ENCODE measurements at regions not wholly inside any gene's neighbourhood (a gene's known extent, or its start where the extent isn't known, plus 50 kb on each side); places are given as distances from the start of the nearest gene placed in this dataset.

DNA sequence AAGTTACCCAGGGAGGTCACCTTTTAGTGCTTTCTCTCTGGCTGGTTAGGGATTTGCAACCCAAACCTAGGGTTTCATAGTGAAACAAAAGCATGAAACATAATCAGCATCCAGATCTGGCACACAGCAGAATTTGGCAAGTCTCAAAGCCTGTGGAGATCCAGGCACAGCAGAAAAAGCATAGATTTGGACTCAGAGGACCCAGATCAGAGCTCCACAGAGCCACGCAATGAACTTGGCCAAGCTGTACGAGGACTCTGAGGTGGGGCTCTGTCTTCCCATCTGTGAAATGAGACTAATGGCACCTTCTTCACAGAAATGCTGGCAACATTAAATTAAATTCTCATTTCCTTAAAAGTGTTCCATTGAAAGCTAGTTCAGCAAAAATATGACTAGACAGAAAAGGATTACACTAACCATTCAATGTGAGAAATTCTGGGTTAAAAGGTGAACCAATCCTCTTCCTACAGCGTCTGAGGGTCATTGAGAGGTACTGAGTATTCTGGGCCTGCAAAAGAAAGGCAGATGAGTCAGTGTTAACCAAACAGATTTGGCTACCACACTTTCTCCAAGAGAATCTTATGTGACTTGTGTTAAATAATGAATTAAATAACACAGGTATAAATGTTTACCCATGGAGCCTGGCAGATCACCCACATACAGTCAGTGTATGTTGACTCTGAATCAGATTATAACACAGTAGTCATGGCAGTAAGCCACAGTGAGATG is 266.3 kb downstream of the MREG start (continued):
- TF ChIP-seq ZBTB33 (IDR thresholded peaks at IDR 0.05), result no peak
- TF ChIP-seq SP1 (IDR thresholded peaks at IDR 0.05), result no peak
- no peak for TF ChIP-seq FOXA2 (IDR thresholded peaks at IDR 0.05)
- TF ChIP-seq ATF3 (IDR thresholded peaks at IDR 0.05), result no peak
- TF ChIP-seq YY1 (IDR thresholded peaks at IDR 0.05), result no peak

DNA sequence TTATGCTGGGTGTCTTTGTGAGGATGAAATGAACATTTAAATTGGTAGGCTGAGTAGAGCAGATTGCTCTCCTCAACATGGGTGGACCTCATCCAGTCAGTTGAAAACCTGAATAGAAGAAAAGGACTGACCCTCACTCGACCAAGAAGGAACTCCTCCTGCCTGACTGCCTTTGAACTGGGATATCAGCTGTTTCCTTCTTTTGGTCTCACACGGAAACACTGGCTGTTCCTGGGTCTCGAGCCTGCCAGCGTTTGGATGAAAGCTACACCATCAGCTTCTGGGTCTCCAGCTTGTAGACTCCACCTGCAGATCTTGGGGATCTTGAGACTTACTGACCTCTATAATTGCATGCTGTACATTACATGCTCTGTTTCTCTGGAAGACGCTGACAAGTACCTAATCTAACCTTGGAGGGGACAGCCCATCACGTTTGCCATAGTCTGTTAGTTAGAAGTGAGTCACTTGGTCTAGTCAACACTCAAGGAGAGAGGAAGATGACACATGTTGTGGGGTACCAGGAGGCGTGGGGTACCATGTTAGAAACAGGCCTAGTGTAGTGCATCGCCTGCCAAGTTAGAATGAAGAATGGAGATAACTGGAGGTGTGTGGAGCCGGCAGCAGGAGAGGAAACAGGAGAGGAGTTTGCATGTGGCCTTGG is 267.0 kb downstream of the MREG start:
- Histone ChIP-seq H3K36me3 (ENCODE audit: control insufficient read depth in 4 of 4, insufficient read depth in 3 of 4, low read depth in 1 of 4, low read length in 3 of 4) (no peaks in the 10 kb centered on the region), H3K9me3 (ENCODE audit: control insufficient read depth in 4 of 4, low read length in 3 of 4) (no peaks in the 10 kb centered on the region), H3K9ac (ENCODE audit: low read depth in 1 of 2, low read length in 2 of 2) (no peak overlapping the region), H3K4me1 (ENCODE audit: control insufficient read depth in 4 of 4, insufficient read depth in 4 of 4, low read length in 3 of 4) (peaks cover 25 to 50% (median 38%) of the 10 kb centered on the region in 4 donors), H3K4me3 (ENCODE audit: low read depth in 1 of 3, low read length in 3 of 3) (no peak overlapping the region), H3K27ac (ENCODE audit: low read depth in 1 of 2, low read length in 2 of 2) (peak overlapping the region; percentile 72 to 92), H3K27me3 (ENCODE audit: control insufficient read depth in 4 of 4, insufficient read depth in 4 of 4, low read length in 3 of 4) (no peaks in the 10 kb centered on the region)
- whole genome bisulfite sequencing, result 81% methylated on average over 9 of the region's 9 CpGs
- TF ChIP-seq FOXA1 (IDR thresholded peaks at IDR 0.05), result no peak
- no peak for TF ChIP-seq TAF1 (conservative IDR thresholded peaks at IDR 0.05)
- TF ChIP-seq MAX (IDR thresholded peaks at IDR 0.05), result no peak
- TF ChIP-seq RAD21 (IDR thresholded peaks at IDR 0.05), result no peak
- TF ChIP-seq JUND (IDR thresholded peaks at IDR 0.05), result no peak
- no peak for TF ChIP-seq ZBTB33 (IDR thresholded peaks at IDR 0.05)
- no peak for DNase-seq (ENCODE audit: low spot score)

- no peak for DNase-seq (ENCODE audit: low spot score)
- no peaks in the 10 kb centered on the region for H3K36me3 ChIP-seq (ENCODE audit: control insufficient read depth in 4 of 4, insufficient read depth in 3 of 4, low read depth in 1 of 4, low read length in 3 of 4)
- no peak overlapping the region for H3K4me3 ChIP-seq (ENCODE audit: low read depth in 1 of 3, low read length in 3 of 3)
- H3K27ac ChIP-seq (ENCODE audit: low read depth in 1 of 2, low read length in 2 of 2), result no peak overlapping the region
- no peaks in the 10 kb centered on the region for H3K9me3 ChIP-seq (ENCODE audit: control insufficient read depth in 4 of 4, low read length in 3 of 4)
- no peak overlapping the region for H3K9ac ChIP-seq (ENCODE audit: low read depth in 1 of 2, low read length in 2 of 2)
- H3K4me1 ChIP-seq (ENCODE audit: control insufficient read depth in 4 of 4, insufficient read depth in 4 of 4, low read length in 3 of 4), result peaks cover 22 to 41% (median 31%) of the 10 kb centered on the region in 4 donors
- 90% methylated on average over 2 of the region's 2 CpGs for WGBS
- no peaks in the 10 kb centered on the region for H3K27me3 ChIP-seq (ENCODE audit: control insufficient read depth in 4 of 4, insufficient read depth in 4 of 4, low read length in 3 of 4)
- no peak for TF ChIP-seq ATF3 (IDR thresholded peaks at IDR 0.05)
- no peak for TF ChIP-seq JUND (IDR thresholded peaks at IDR 0.05)
- TF ChIP-seq, protein P1, sequence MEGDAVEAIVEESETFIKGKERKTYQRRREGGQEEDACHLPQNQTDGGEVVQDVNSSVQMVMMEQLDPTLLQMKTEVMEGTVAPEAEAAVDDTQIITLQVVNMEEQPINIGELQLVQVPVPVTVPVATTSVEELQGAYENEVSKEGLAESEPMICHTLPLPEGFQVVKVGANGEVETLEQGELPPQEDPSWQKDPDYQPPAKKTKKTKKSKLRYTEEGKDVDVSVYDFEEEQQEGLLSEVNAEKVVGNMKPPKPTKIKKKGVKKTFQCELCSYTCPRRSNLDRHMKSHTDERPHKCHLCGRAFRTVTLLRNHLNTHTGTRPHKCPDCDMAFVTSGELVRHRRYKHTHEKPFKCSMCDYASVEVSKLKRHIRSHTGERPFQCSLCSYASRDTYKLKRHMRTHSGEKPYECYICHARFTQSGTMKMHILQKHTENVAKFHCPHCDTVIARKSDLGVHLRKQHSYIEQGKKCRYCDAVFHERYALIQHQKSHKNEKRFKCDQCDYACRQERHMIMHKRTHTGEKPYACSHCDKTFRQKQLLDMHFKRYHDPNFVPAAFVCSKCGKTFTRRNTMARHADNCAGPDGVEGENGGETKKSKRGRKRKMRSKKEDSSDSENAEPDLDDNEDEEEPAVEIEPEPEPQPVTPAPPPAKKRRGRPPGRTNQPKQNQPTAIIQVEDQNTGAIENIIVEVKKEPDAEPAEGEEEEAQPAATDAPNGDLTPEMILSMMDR (IDR thresholded peaks at IDR 0.05; ENCODE audit: low read depth, low read length, missing input control), result no peak
- TF ChIP-seq NR2F2 (IDR thresholded peaks at IDR 0.05), result no peak
- no peak for TF ChIP-seq TAF1 (conservative IDR thresholded peaks at IDR 0.05)
Observed at GRCh38 chr2:215745331-215745730, 268.0 kb downstream of the MREG start.

All from liver (tissue), 8 donors.